ENCODE measurements at regions not wholly inside any gene's neighbourhood (a gene's known extent, or its start where the extent isn't known, plus 50 kb on each side); places are given as distances from the start of the nearest gene placed in this dataset.

DNA sequence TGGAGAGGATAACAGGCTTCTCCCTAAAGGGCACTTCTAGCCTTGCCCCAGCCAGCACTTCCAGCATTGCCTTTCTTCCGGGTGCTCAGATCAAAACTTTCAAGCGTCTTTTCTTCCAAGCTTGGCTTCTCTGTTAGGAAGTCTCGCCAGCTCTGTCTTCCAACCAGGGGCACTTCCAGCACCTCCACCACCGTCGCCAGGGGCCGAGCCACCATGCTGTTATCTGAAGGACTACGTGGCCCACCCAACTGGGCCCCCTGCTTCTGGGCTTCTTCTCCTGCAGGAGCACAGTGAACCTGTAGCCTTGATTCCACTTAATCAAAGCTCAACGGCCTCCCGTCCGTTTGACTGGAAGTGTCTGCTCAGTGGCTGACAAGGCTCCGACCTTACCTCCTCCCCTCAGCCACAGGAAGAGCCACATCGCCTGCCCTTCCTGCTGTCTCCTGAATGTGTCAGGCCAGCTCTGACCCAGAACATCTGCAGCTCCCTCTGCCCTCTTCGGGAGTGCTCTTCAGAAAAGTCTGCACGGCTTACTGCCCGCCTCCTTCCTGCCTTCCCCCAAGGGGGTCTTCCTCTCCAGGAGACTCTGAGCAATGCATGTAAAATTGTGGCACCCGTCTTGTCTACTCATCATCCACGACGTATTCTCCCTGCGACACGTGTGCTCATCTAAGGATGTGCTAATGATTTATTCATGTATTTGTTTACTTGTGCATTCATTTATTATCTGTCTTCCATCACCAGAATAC lies 527.0 kb downstream of the CDH26 start:
- DNase-seq = no peak

DNA sequence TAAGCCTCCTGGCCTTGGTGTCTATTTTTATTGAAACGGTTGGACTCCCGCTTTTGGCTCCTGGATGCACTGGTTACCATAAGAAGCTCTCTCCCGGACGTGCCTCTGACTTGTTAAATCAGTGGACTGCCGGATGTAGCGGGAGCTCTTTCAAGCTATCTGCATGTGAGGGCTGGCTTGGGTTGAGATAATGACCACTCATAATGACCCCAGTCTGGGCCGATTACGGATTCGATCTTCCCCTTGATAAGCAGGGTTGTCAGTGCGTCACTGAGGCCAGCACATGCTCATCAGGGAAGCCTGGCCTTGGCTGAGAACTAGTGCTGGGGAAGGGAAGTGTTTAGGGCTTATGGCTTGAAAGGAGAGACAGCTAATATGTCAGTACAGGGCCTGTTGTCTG lies 528.1 kb downstream of the CDH26 start:
- no peak for DNase-seq

GRCh38 chr20:60486937-60487336 lies 528.7 kb downstream of the CDH26 start:
- DNase-seq = no peak

- no peak for DNase-seq
Measured at GRCh38 chr20:60490217-60491050, 532.2 kb downstream of the CDH26 start.

DNA sequence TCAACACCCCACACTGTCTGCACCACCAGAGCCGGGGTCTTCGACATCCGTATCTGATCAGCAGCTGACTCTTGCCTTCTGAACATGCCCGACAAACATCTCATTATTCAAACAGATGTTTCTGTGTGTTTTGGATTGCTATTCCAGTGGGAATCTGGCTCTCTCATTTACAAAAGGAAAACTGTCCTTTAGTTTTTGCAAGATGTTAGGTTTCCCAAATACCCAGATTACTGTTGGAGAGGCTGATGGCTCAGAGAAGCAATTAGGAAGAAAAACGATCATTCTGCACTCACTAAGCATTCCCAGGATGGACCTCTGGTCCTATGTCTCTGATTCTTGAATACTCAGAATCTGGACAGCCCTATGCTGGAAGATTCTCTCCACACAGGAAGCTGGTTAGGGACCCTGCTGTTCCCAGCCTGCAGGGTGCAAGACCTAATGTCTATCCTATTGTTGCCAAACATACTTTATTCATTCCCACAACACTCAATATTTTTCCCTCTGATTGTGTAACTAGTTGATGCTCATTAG lies 532.9 kb downstream of the CDH26 start:
- DNase-seq = no peak

DNA sequence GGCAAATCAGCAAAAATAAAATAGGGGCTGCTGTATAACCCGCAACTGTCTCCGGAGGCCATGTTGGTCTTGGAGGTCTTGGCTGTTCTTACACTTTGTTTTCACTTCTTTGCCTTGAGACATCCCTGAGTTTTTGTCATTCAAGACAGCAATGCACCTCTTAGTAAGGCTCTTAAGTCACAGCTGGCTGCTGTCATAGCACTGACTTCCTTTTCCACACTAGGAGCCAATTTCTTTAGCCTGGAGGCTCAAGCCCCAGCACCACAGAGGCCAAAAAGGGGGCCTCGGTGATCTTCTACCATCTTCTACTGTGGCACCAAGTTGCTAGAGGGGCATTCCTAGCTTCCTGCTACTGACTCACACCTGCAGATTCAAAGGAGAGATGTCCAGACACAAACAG lies 536.3 kb downstream of the CDH26 start:
- DNase-seq = no peak

DNA sequence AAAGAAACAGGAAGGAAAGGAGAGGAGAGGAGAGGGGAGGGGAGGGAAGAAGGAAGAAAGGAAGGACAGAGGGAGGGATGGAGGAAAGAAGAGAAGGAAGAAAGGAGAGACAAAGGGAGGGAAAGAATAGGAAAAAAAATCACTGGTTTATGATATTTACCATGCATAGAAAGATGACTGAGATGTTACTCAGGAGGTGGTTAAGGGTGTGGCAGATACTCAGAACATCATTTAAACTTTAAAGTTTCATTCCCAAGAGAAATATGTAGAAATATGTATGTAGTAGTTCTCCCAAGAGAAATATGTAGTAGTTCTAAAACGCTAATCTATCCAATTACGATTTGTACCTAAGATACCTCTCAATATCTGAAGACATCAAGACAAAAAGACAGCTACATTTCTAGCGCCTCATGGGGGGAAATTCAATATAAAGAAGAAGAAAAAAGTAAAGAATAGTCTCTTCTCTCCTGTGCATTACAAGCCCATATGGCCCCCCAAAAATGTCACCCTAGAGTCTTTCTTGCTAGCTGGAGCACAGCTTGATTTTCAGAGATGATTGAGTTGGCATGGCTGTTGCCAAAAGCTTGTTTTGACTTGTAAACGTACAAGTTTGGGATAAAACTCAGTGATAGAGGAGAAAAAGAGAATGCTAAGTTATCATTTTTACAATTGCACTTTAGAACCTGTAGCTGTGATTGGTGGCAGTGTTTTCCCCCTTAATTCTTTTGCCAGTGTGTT lies 539.2 kb downstream of the CDH26 start:
- no peak for DNase-seq

DNA sequence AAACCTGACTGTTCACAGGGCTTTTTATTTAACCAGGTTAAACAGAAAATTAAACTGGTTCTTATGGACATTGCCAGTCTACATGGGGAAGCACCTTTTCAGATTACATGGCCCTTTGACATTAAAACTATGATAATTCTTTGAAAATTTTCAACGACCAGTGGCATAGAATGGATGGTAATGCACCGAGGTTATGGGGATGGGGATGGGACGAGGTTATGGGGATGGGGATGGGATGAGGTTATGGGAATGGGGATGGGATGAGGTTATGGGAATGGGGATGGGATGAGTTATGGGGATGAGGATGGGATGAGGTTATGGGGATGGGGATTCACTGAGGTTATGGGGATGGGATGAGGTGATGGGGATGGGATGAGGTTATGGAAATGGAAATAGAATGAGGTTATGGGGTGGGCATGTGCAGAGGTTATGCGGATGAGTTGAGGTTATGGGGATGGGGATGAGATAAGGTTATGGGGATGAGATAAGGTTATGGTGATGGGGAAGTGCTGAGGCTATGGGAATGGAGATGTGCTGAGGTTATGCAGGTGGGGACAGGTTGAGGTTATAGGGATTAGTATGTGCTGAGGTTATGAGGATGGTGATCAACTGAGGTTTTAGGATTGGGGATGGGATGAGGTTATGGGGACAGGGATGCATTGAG lies 541.9 kb downstream of the CDH26 start:
- no peak for DNase-seq

DNA sequence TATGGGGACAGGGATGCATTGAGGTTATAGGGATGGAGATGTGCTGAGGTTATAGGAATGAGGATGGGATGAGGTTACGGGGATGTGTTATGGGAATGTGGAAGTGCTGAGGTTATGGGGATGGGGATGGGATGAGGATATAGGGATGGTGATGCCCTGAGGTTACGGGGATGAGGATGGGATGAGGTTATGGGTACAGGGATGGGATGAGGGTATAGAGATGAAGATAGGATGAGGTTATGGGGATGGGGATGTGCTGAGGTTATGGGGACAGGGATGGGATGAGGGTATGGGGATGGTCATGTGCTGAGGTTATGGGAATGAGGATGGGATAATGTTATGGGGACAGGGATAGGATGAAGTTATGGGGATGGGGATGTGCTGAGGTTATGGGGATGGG lies 542.8 kb downstream of the CDH26 start:
- no peak for DNase-seq

DNA sequence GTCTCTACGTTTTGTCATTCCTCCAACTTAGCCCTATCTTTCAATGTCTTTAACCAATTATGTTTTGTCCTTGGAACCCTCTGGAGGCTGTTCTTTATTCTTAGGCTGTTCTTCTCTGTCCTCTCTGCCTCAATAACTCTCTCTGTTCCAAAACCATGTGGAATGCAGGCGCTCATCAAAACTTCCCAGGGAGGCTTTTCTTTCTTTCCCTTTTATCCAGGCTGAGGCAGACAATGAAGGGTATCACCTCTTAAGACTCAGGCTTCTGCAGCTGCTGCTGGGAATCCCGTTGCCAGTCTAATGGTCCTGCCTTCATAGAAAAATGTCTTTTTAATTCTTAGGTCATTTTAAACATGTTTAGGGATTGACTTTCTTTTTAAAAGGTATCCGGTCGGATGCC lies 544.7 kb downstream of the CDH26 start:
- DNase-seq = no peak

GRCh38 chr20:60505423-60505822 lies 547.2 kb downstream of the CDH26 start:
- DNase-seq = no peak

GRCh38 chr20:60506061-60506460 lies 547.8 kb downstream of the CDH26 start:
- DNase-seq = no peak

GRCh38 chr20:60507087-60507694 lies 549.0 kb downstream of the CDH26 start:
- DNase-seq = no peak

DNA sequence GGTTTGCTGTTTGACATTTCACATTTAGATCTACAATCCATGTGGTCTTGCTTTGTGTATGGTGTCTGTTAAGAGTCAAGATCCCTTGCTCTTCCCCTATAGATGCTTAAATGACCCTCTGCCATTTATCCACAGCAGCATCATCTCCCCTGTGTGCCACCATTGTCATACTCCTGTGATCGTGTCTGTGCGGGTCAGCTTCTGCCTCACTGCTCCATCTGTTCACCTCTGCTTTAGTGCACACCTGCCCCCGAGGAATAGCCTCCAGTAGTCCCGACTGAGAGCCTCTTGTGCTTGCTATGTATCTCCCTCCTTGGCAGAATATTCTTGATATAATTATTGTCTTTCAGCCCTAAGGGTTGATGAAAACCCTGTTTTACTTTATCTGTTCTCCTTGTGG lies 551.2 kb downstream of the CDH26 start:
- no peak for DNase-seq

DNA sequence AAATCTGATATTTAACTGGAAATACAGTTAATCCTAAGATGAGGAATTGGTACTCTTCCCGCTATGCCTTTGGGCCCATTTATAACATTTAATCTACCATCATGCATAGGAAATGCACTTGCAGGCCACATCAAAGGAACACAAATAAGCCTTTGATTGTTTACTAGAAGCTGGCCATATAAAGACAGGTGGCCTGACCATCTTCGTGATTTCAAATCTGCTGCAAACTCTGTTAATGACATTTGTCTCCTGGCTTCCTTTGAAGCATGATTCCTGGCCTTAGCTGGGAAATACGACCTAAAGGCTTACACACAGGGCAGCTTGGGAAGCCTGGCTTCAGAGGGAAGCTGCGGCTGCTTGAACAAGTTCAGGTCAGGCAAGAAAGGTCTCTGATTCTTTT lies 552.1 kb downstream of the CDH26 start:
- no peak for DNase-seq

- no peak for DNase-seq
Measured at GRCh38 chr20:60512443-60512842, 554.2 kb downstream of the CDH26 start.

DNA sequence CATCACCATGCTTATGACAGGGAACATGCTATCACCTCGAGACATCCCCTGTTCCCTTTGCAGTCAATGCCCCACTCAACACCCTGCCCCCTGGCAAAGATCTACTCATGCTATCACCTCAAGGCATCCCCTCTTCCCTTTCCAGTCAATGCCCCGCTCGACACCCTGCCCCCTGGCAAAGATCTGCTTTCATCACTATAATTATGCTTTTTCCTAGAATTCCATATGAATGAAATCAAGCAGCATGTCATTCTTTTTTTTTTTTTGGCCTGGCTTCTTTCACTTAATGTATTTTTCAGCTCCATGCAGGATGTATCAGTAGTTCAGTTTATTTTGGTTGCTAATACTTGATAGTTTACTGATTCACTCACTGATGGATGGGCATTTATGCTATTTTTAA lies 554.9 kb downstream of the CDH26 start:
- DNase-seq = no peak

DNA sequence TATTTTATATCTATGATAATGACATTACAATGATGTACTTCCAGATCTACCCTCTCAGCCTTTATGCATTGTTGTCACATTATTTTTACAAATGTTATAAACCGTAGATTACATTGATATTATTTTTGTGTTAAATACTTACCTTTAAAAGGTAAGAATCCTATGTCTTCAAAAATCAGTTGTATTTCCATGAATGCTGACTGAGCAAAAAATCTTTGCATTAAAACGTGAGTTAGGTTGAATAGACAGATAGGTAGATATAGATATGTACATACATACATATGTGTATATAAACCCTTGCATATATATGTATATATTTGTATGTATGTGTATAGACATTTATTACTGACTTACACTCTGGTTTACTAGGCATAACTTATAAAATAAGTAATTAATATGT lies 558.2 kb downstream of the CDH26 start:
- no peak for DNase-seq

GRCh38 chr20:60518022-60518421 lies 559.8 kb downstream of the CDH26 start:
- DNase-seq = no peak

DNA sequence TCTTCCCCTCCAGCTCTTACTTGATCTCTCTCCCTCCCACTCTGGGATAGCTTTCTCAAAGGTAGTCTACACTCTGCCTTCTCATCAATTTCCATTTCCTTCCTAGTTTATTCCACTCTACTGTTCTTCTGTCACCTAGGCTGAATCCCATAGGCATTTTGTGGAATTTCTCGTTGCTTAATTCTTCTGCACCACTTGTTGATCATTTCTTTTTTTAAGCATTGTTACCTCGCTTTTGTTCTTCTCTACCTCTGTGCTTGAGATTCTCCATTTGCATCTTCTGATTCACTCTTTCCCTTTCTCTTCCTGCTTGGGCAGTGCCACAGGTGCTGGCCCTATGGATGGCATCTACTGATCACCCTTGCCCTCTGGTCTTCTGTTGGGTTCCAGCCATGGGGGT lies 567.2 kb downstream of the CDH26 start:
- DNase-seq = no peak

DNA sequence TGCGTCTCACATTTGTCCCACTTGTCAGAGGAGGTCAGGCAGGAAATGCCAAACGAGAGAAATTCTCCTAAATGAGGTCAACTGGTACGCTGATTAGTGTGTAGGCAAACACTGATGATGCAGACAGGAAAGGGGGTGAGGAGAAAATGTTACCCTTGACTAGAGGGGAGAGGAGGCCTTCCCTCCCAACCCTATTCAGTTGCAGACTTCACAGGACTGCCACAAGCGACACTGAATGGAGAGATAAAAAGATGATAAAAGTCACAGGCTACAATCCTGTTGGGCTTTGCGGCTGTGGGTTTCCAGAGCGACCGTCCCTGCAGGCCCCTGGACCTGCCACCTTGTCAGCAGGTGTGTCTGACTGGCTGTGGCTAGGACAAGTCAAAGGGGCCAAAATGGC lies 569.4 kb downstream of the CDH26 start:
- no peak for DNase-seq

GRCh38 chr20:60528141-60528540 lies 569.9 kb downstream of the CDH26 start:
- no peak for DNase-seq

Measured in right hindlimb (tissue), 1 donor.